Common myeloid progenitor, CD34-positive (primary cell): ENCODE measurements at regions not wholly inside any gene's neighbourhood (a gene's known extent, or its start where the extent isn't known, plus 50 kb on each side); places are given as distances from the start of the nearest gene placed in this dataset.

ENCODE experiments used
- CTCF ChIA-PET: fragments of 350-600 bp; sonication (Branson Sonifier 250); formaldehyde crosslinking; loops from one replicate; lab custom pipeline; 2021; ENCODE audit warnings: antibody characterized with exemption; lab: Charles Lee
- POLR2A ChIA-PET: fragments of 350-600 bp; sonication (Branson Sonifier 250); formaldehyde crosslinking; loops from one replicate; lab custom pipeline; 2021; ENCODE audit warnings: antibody characterized with exemption; lab: Charles Lee
- DNase-seq, 3 donors: peaks; one replicate each; pipeline versions ENCODE4 v3.0.0 to v3.0.0-alpha.2; 2013
- H3K27ac ChIP-seq, 2 experiments: 1 replicate in 1 of 2; 2 replicates in 1 of 2; pipeline ENCODE4 v1.7.0; 2013; ENCODE audit warnings: inconsistent platforms in 2 of 2, low read length in 2 of 2, mild to moderate bottlenecking in 2 of 2, low read depth in 1 of 2, moderate library complexity in 1 of 2; ENCODE audit not compliant: severe bottlenecking in 2 of 2, insufficient read depth in 1 of 2, poor library complexity in 1 of 2
- H3K27me3 ChIP-seq, 5 experiments: replicated peaks in 2 of 5; 1 replicate in 3 of 5; 2 replicates in 2 of 5; pipeline versions ENCODE4 v1.6.1 to v1.7.0; 2013; ENCODE audit warnings: low read length in 4 of 5, mild to moderate bottlenecking in 2 of 5, moderate library complexity in 2 of 5, inconsistent platforms in 1 of 5; ENCODE audit not compliant: insufficient read depth in 5 of 5, control insufficient read depth in 4 of 5
- H3K36me3 ChIP-seq, 4 experiments: 1 replicate in 2 of 4; 2 replicates in 2 of 4; pipeline versions ENCODE4 v1.6.1 to v1.7.0; 2013; ENCODE audit warnings: low read length in 3 of 4, control low read depth in 1 of 4, mild to moderate bottlenecking in 1 of 4; ENCODE audit not compliant: control insufficient read depth in 4 of 4, insufficient read depth in 4 of 4
- H3K4me1 ChIP-seq, 4 experiments: 1 replicate in 3 of 4; 2 replicates in 1 of 4; pipeline versions ENCODE4 v1.6.1 to v1.7.1; 2013; ENCODE audit warnings: low read length in 3 of 4, mild to moderate bottlenecking in 3 of 4, control low read depth in 1 of 4, inconsistent platforms in 1 of 4, moderate library complexity in 1 of 4; ENCODE audit not compliant: control insufficient read depth in 4 of 4, insufficient read depth in 4 of 4; ENCODE audit errors: control extremely low read depth in 1 of 4
- H3K4me3 ChIP-seq, 7 experiments: 1 replicate in 4 of 7; 2 replicates in 3 of 7; pipeline versions ENCODE4 v1.5.1 to v1.7.0; 2013; ENCODE audit warnings: mild to moderate bottlenecking in 7 of 7, low read length in 6 of 7, moderate library complexity in 6 of 7, inconsistent platforms in 2 of 7, low read depth in 2 of 7, control low read depth in 1 of 7; ENCODE audit not compliant: insufficient read depth in 4 of 7, control insufficient read depth in 1 of 7; ENCODE audit errors: extremely low read depth in 1 of 7
- H3K9me3 ChIP-seq, 5 experiments: 1 replicate in 4 of 5; 2 replicates in 1 of 5; pipeline versions ENCODE4 v1.6.1 to v1.7.1; 2013; ENCODE audit warnings: low read length in 4 of 5, mild to moderate bottlenecking in 2 of 5, inconsistent platforms in 1 of 5, low read depth in 1 of 5, moderate library complexity in 1 of 5; ENCODE audit not compliant: control insufficient read depth in 4 of 5, insufficient read depth in 2 of 5; ENCODE audit errors: control extremely low read depth in 1 of 5
- WGBS: methylation state at CpG from one replicate; pipeline ENCODE4 v1.1.5; 2013; ENCODE audit not compliant: insufficient coverage; 5-methylcytosine and 5-hydroxymethylcytosine counted together

DNA sequence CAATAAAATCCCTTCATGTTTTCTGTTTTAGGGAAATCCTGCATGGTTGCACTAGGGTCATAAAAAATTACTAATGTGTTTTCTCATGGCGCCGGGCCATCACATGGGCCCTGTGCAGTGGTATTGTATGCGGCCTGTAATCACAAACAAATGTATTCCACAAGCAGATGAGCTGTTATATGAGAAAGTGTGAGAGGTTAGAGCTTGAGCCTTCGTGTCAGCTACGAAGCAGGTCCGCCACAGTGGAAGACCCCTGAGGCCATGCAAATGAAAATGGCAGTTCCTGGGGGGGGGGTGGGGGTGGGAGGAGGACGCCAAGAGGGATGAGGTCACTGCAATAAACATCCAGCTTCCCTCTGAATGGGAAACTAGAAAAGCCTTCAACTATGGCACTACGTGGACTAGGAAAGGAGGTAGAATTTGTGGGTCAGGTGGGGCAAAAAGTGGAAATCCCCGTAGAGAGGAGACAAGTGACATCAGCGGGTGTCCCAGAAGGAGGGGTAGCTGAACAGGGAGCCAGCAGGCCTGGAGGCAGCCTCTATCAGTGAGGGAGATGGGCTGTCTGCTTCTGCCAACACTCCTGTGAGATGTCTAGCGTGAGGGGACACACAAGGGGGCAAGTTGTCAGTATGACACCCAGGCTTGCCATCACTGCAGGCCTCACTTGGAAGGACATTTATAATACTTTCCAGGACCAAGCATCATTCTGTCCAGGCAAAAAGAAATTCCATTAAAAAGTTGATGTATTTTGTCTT lies 130.3 kb upstream of the CTAGE1 start:
- WGBS, result 90% methylated on average over 4 of the region's 11 CpGs
- POLR2A ChIA-PET, result no interaction called here

DNA sequence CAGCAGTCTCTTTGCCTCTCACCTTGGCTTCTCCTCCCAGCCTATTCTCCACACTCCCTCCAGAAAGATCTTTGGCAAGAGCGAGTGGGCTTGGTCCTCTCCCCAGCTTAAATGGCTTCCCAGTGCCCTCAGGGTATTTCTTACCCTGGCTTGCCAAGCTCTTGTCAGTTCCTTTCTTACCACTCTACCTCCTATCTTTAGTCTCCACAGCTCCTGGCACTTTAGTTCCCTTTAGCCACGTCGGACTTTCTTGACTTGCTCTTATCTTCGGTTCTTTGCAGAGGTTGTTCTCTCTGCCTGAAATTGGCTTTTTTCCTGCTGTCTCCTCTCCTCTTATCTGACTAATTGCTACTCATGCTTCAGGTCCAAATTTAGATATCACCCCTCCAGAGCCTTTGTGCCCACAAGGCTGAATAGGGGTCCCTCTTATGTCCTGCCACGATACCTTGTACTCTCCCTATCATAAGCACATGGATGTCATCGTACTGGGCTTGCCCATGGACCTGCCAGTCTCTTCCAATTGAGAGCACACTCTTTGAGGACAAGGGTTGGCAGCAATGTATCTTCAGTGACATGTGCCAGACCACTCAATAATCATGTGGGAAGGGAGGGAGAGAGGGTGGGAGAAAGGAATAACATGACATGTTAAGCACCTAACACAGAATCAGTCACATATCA lies 131.7 kb upstream of the CTAGE1 start:
- no peak for DNase-seq
- Histone ChIP-seq H3K4me3 (no peak overlapping the region), H3K27me3 (peaks cover 0 to 16% (median 2%) of the 10 kb centered on the region in 5 experiments), H3K36me3 (no peaks in the 10 kb centered on the region), H3K27ac (no peak overlapping the region), H3K9me3 (no peaks in the 10 kb centered on the region), H3K4me1 (no peaks in the 10 kb centered on the region)
- ChIA-PET CTCF (no interaction called here), POLR2A (no interaction called here)
- 70% methylated on average over 6 of the region's 6 CpGs for WGBS

More for the DNA sequence above, 130.3 kb upstream of the CTAGE1 start:
- no peak for DNase-seq
- no peaks in the 10 kb centered on the region for H3K9me3 ChIP-seq
- no peak overlapping the region for H3K4me3 ChIP-seq
- no peaks in the 10 kb centered on the region for H3K36me3 ChIP-seq
- no peaks in the 10 kb centered on the region for H3K4me1 ChIP-seq
- H3K27me3 ChIP-seq, result peaks cover 0 to 14% (median 0%) of the 10 kb centered on the region in 5 experiments
- no peak overlapping the region for H3K27ac ChIP-seq
- CTCF ChIA-PET, result no interaction called here

DNA sequence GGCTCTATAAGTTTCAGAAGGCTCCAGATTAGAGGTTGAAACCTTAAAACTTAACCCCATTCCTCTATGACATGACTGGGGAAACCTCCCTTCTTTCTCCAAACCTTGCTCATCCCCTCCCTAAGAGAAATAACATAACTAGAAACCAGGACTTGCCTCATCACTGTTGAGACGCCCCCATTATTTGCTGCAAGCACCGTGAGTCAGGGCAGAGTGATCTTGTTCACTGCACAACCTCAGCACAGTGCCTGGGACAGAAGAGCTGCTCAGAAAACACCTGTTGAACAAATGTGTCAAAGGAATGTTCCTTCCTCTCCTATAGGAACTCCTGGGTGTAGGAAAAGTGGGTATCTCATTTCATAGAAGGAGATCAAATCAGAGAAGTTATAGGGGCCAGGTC lies 132.7 kb upstream of the CTAGE1 start:
- no peak for DNase-seq
- no peak overlapping the region for H3K4me3 ChIP-seq
- H3K9me3 ChIP-seq, result no peaks in the 10 kb centered on the region
- POLR2A ChIA-PET, result no interaction called here
- no peak overlapping the region for H3K27ac ChIP-seq
- no peaks in the 10 kb centered on the region for H3K36me3 ChIP-seq
- H3K27me3 ChIP-seq, result peaks cover 0 to 23% (median 5%) of the 10 kb centered on the region in 5 experiments
- 100% methylated on average over 2 of the region's 2 CpGs for WGBS
- CTCF ChIA-PET, result no interaction called here
- no peaks in the 10 kb centered on the region for H3K4me1 ChIP-seq

DNA sequence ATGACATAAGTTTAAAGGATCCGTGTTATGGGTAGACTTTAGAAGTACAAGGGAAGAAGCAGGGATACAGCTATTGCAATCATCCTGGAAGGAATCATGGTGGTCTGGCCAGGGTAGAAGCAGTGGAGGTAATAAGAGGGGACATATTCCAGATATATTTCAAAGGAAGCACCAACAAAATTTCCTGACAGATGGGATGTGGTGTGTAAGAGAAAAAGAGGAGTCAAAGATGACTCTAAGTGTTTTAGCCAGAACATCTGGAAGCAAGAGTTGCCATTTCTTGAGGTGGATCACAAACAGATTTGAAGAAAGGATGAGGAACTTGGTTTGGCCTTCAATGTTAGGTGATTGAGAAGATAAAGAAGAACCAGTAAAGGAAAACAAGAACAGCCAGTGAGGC lies 133.1 kb upstream of the CTAGE1 start:
- DNase-seq, result no peak
- ChIA-PET CTCF (no interaction called here), POLR2A (no interaction called here)
- Histone ChIP-seq H3K27me3 (peaks cover 0 to 21% (median 5%) of the 10 kb centered on the region in 5 experiments), H3K36me3 (no peaks in the 10 kb centered on the region), H3K27ac (no peak overlapping the region), H3K4me3 (no peak overlapping the region), H3K4me1 (no peaks in the 10 kb centered on the region), H3K9me3 (no peaks in the 10 kb centered on the region)
- 89% methylated on average over 1 of the region's 1 CpG for WGBS

DNA sequence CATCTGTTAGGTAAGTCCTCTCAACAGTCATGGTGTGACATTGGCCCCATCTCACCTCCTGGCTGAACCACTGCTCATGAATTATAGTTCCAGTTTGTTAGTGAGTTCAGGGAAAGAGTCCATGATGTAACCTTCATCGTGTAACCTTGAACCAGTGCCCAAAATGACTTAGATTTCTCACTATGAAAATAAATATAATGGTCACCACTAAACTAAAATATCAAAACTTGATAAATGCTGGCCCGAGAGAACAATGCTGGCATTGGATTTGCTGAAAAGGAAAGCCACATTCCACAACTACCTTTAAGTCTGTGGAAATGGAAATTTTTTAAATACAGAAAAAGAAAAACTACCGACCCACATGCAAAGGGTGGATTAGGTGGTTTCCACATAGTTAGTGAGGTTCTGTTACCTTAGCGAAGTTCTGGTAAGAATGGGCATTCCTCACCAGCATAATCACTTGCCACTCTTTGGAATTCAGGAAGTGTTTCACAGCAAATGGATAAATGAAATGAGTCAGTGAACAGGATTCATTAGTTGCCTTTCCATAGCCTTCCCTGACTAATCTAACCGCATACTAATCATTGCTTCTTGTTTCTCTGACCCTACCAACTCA lies 133.9 kb upstream of the CTAGE1 start:
- Histone ChIP-seq H3K36me3 (no peaks in the 10 kb centered on the region), H3K9me3 (no peaks in the 10 kb centered on the region), H3K4me1 (no peaks in the 10 kb centered on the region), H3K4me3 (no peak overlapping the region), H3K27me3 (peaks cover 2 to 29% (median 11%) of the 10 kb centered on the region in 5 experiments), H3K27ac (no peak overlapping the region)
- no peak for DNase-seq
- ChIA-PET CTCF (no interaction called here), POLR2A (no interaction called here)
- 95% methylated on average over 3 of the region's 5 CpGs for WGBS

DNA sequence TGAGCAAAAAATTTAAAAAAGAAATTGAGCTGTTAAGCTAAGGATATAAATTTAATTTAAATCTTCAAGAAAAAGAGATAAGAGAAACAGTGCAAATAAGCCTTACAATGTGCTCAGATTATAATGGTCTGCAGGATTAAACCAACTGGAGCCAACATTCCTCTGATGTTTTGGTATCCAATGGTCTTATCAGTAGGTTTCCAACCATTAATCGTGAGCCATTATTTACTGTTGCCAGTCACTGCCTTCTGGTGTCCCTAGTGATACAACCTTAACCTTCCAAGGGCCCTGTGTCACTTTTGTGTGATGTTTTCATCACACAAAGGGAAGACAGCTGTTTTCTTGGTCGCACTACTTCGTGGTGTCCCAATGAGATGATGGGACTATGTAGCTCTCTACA lies 134.5 kb upstream of the CTAGE1 start:
- 61% methylated on average over 3 of the region's 3 CpGs for WGBS
- CTCF ChIA-PET, result interaction anchor here (0.6 kb wide), 1 partner anchor 10 kb away, joined by 3 read pairs; no protein-coding TSS in a partner anchor

More for the DNA sequence above, 134.5 kb upstream of the CTAGE1 start:
- Histone ChIP-seq H3K36me3 (no peaks in the 10 kb centered on the region), H3K9me3 (no peaks in the 10 kb centered on the region), H3K4me3 (no peak overlapping the region), H3K27ac (no peak overlapping the region), H3K27me3 (peaks cover 5 to 35% (median 17%) of the 10 kb centered on the region in 5 experiments), H3K4me1 (no peaks in the 10 kb centered on the region)
- POLR2A ChIA-PET, result no interaction called here
- no peak for DNase-seq
